ENCODE measurements at regions not wholly inside any gene's neighbourhood (a gene's known extent, or its start where the extent isn't known, plus 50 kb on each side); places are given as distances from the start of the nearest gene placed in this dataset.

GRCh38 chr18:78919956-78920355, 59.7 kb upstream of the SALL3 start:
- DNase-seq (ENCODE audit: low read depth in 3 of 3) = no peak

DNA sequence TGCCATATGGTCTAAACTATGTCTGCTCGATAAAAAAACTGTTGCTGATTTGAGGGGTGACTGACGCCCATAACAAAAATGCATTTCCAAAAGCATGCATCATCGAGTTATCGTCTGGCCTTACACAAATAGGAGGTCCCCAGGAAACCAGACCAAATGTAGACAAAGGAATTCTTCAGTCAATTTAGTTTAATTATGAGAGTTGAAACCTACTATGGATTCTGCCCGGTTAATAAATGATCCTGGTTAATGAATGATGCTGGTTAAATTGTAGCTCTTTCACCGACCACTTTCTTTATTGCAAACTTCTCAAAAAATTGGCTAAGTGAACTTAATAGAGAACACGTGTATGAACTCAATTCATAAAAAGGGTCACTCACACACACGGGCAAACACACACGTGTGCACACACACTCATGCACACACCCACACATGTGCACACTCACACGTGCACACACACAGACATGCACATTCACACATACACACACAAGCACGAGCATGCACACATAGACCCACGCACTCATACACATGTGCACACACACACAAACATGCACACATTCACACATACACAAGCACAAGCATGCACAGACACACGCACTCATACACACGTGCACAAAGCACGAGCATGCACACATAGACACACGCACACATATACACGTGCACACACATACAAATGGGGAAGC, 59.0 kb upstream of the SALL3 start:
- no peak for DNase-seq (ENCODE audit: low read depth in 3 of 3)

DNA sequence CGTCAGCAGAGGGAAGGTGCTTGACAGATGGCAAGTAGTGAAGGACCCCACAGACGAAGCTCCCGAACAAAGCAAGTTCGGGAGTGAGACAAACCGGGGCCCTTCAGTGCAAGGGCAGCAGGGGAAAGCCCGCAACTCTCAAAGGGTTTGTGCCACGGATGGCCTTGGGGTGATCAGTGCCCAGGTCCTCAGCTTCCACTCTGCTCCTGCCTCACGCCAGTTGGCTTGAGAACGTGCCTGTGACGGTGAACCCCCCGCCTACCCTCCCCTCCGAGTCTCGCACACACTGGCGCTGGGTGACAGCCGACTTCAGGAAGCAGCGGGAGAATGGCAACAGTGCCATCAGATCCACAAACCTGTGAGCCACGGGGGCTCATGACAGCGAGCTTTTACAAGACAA, 56.8 kb upstream of the SALL3 start:
- DNase-seq (ENCODE audit: low read depth in 3 of 3) = no peak

- no peak for DNase-seq (ENCODE audit: low read depth in 3 of 3)
These were observed 55.3 kb upstream of the SALL3 start for GRCh38 chr18:78924301-78924700.

GRCh38 chr18:78924786-78925540, 54.7 kb upstream of the SALL3 start:
- no peak for DNase-seq (ENCODE audit: low read depth in 3 of 3)

DNA sequence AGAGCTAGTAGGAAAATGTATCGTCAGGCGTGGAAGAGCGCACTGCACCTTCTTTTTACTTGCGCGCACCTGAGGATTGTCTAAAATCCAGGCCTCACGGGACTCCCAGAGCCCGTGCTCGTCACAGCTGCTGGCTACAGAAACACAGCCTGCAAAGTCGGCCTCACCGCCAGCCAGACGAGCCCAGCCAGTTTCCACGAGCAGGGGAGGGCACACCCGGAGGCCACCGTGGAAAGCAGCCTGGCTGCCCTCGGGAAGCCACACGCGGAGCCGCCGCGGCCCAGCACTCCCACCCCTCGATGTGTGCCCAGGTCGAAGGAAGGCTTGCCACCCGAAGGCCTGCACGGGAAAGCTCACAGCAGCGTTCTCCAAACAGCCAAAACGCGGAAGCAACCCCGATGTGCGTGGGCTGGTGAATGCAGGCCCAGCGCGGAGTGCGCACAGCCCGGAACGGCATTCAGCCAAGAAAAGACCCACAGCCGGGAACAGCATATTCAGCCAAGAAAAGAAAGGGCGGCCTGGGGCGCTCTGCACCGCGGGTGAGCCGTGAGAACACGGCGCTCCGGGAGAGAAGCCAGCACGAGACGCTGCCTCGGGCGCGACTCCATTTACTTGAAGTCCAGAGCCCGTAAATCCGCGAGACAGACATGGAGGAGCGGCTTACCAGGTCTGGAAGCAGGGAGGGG, 53.9 kb upstream of the SALL3 start:
- no peak for DNase-seq (ENCODE audit: low read depth in 3 of 3)

GRCh38 chr18:78926243-78926615, 53.4 kb upstream of the SALL3 start:
- DNase-seq (ENCODE audit: low read depth in 3 of 3) = no peak

GRCh38 chr18:78927156-78927555, 52.5 kb upstream of the SALL3 start:
- DNase-seq (ENCODE audit: low read depth in 3 of 3) = no peak

GRCh38 chr18:78927616-78928015, 52.0 kb upstream of the SALL3 start:
- no peak for DNase-seq (ENCODE audit: low read depth in 3 of 3)

GRCh38 chr18:78928076-78928475, 51.5 kb upstream of the SALL3 start:
- DNase-seq (ENCODE audit: low read depth in 3 of 3) = no peak

DNA sequence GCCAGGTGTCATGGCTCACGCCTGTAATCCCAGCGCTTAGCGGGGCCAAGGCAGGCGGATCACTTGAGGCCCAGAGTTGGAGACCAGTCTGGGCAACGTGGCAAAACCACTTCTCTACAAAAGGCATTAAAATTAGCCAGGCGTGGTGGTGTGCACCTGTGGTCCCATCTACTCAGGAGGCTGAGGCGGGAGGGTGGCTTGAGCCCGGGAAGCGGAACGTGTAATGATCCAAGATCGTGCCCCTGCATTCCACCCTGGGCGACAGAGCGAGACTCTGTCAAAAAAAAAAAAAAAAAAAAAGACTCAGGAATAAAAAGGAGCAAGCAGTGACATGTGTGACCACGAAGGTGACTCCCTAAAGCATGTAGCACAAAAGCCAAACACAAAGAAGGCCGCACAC, 50.1 kb upstream of the SALL3 start:
- DNase-seq (ENCODE audit: low read depth in 3 of 3) = no peak
